WTC11 (cell line): ENCODE measurements at regions not wholly inside any gene's neighbourhood (a gene's known extent, or its start where the extent isn't known, plus 50 kb on each side); places are given as distances from the start of the nearest gene placed in this dataset.

Experiments
- ATF3 ChIP-seq: sonication (generic); formaldehyde crosslinking; conservative IDR thresholded peaks from 2 replicates; pipeline ENCODE4 v1.8.1; 2022; ENCODE audit warnings: mild to moderate bottlenecking, missing genetic modification reagents
- CTCF ChIP-seq: fragments of 200-600 bp; IDR thresholded peaks from 2 replicates; pipeline ENCODE4 v1.8.0; 2022; ENCODE audit warnings: antibody characterized with exemption
- FOXP4 ChIP-seq: sonication (generic); formaldehyde crosslinking; IDR thresholded peaks from 2 replicates; pipeline ENCODE4 v1.8.0; 2022; ENCODE audit warnings: mild to moderate bottlenecking, missing genetic modification reagents
- GTF2I ChIP-seq: fragments of 250-450 bp; sonication (Bioruptor Pico); conservative IDR thresholded peaks from 2 replicates; pipeline ENCODE4 v1.4.0; 2021; ENCODE audit warnings: mild to moderate bottlenecking
- MAX ChIP-seq: sonication (generic); formaldehyde crosslinking; IDR thresholded peaks from 2 replicates; pipeline ENCODE4 v1.8.0; 2022; ENCODE audit warnings: mild to moderate bottlenecking, missing genetic modification reagents
- MLX ChIP-seq: sonication (generic); formaldehyde crosslinking; IDR thresholded peaks from 2 replicates; pipeline ENCODE4 v1.8.1; 2023; ENCODE audit warnings: mild to moderate bottlenecking, missing genetic modification reagents, moderate library complexity
- MYBL2 ChIP-seq: sonication (generic); formaldehyde crosslinking; IDR thresholded peaks from 2 replicates; pipeline ENCODE4 v1.8.1; 2023; ENCODE audit warnings: mild to moderate bottlenecking, moderate library complexity, missing genetic modification reagents
- NFYB ChIP-seq: sonication (generic); formaldehyde crosslinking; conservative IDR thresholded peaks from 2 replicates; pipeline ENCODE4 v1.8.0; 2022; ENCODE audit warnings: low read depth, missing genetic modification reagents
- RORB ChIP-seq: fragments of 250-450 bp; sonication (Bioruptor Pico); IDR thresholded peaks from 2 replicates; pipeline ENCODE4 v1.9.0; 2021; ENCODE audit warnings: mild to moderate bottlenecking
- TP53 ChIP-seq: sonication (generic); formaldehyde crosslinking; IDR thresholded peaks from 2 replicates; pipeline ENCODE4 v1.8.1; 2023; ENCODE audit warnings: mild to moderate bottlenecking, missing genetic modification reagents
- ZBTB21 ChIP-seq: sonication (generic); formaldehyde crosslinking; IDR thresholded peaks from 2 replicates; pipeline ENCODE4 v1.8.1; 2023; ENCODE audit warnings: mild to moderate bottlenecking, missing genetic modification reagents, borderline replicate concordance
- ZNF416 ChIP-seq: fragments of 250-450 bp; sonication (Bioruptor Pico); IDR thresholded peaks from 2 replicates; pipeline ENCODE4 v1.9.0; 2021; ENCODE audit warnings: mild to moderate bottlenecking, inconsistent platforms

- TF ChIP-seq CTCF (no peak), TP53 (CRISPR knock-in tag) (no peak), ZNF416 (no peak), GTF2I (CRISPR knock-in tag) (no peak), RORB (CRISPR knock-in tag) (no peak), NFYB (no peak), ATF3 (CRISPR knock-in tag) (no peak), FOXP4 (no peak), MAX (CRISPR knock-in tag) (no peak), MYBL2 (no peak), MLX (CRISPR knock-in tag) (no peak), ZBTB21 (CRISPR knock-in tag) (no peak)
These were observed 56.5 kb upstream of the IER3 start for GRCh38 chr6:30800871-30801270.
